ENCODE measurements at regions not wholly inside any gene's neighbourhood (a gene's known extent, or its start where the extent isn't known, plus 50 kb on each side); places are given as distances from the start of the nearest gene placed in this dataset.

DNA sequence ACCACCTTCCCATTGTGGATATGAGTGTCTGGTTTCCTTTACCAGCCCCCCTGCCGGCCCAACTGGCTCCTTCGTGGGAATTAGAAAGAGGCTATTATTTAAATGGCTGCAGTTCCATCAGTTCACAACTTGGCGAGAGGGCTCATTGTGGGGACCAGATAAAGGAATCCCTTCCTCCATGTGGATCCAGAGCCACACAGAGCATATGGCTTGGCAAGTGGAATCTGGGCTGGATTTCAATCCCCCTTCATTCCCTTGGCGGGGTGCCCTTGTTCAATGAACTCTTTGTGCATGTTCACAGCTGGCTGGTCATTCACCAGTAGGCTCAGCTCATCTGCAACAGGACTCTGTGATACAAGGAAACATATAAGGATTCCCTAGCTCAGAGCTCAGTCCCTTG is 140.6 kb downstream of the OPN5 start:
- TF ChIP-seq FOXK2 (IDR thresholded peaks at IDR 0.05) = no peak
- TF ChIP-seq CTBP1 (IDR thresholded peaks at IDR 0.05; ENCODE audit: borderline replicate concordance) = no peak
- no peak for TF ChIP-seq SP1 (IDR thresholded peaks at IDR 0.05)
- no peak for TF ChIP-seq ARNT (IDR thresholded peaks at IDR 0.05)
- TF ChIP-seq FOXM1 (IDR thresholded peaks at IDR 0.05; ENCODE audit: borderline replicate concordance) = no peak
- no peak for TF ChIP-seq NFRKB (IDR thresholded peaks at IDR 0.05)
- no peak for TF ChIP-seq HDGF (IDR thresholded peaks at IDR 0.05; ENCODE audit: borderline replicate concordance)
- no peak for TF ChIP-seq SUZ12 (IDR thresholded peaks at IDR 0.05)
- TF ChIP-seq FOXA1 (IDR thresholded peaks at IDR 0.05) = no peak
- no peak for TF ChIP-seq ELF4 (IDR thresholded peaks at IDR 0.05)
- no peak for TF ChIP-seq BHLHE40 (IDR thresholded peaks at IDR 0.05; ENCODE audit: borderline replicate concordance)
